Retinal pigment epithelial cell (primary cell): ENCODE measurements at regions not wholly inside any gene's neighbourhood (a gene's known extent, or its start where the extent isn't known, plus 50 kb on each side); places are given as distances from the start of the nearest gene placed in this dataset.

Experiments used
- DNase-seq: peaks from one replicate; pipeline ENCODE4 v3.0.0-alpha.2; 2010; ENCODE audit warnings: low read depth
- H3K4me3 ChIP-seq: 2 replicates; pipeline ENCODE4 v1.5.1; 2011; ENCODE audit warnings: mild to moderate bottlenecking, low read length, control low read depth, moderate library complexity
- TF ChIP-seq, protein P1 (sequence below): conservative IDR thresholded peaks from 2 replicates; pipeline ENCODE4 v1.5.1; 2011; ENCODE audit warnings: low read depth, low read length, control low read depth, inconsistent platforms

DNA sequence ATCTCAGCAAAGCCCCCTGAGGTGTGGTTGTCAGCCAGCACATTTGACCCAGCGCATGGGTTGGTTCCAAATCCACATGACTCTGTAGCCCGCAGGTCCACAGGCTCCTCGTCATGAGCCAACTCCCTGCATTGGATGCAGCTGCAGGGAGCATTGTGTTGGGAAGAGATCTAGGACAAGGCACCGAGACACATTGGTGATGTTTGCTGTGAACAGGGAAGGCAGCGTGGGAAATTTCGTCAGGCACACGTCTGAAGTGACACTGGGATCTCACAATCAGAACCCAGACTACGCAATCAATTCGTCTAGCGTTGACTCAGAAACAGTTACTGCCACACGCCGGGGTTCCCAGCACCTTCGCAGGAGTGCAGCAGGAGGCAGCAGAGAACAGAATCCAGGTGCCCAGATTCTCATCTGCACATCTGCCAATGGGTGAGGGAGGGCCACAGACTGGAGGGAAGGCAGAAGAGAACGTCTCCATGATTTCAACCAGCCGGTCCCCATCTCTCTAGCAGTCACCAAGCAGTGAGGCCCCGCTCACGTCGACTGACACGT is 177.0 kb downstream of the TTLL2 start:
- no peak for DNase-seq
- H3K4me3 ChIP-seq: no peak overlapping the region
- TF ChIP-seq, protein P1, sequence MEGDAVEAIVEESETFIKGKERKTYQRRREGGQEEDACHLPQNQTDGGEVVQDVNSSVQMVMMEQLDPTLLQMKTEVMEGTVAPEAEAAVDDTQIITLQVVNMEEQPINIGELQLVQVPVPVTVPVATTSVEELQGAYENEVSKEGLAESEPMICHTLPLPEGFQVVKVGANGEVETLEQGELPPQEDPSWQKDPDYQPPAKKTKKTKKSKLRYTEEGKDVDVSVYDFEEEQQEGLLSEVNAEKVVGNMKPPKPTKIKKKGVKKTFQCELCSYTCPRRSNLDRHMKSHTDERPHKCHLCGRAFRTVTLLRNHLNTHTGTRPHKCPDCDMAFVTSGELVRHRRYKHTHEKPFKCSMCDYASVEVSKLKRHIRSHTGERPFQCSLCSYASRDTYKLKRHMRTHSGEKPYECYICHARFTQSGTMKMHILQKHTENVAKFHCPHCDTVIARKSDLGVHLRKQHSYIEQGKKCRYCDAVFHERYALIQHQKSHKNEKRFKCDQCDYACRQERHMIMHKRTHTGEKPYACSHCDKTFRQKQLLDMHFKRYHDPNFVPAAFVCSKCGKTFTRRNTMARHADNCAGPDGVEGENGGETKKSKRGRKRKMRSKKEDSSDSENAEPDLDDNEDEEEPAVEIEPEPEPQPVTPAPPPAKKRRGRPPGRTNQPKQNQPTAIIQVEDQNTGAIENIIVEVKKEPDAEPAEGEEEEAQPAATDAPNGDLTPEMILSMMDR: no peak

DNA sequence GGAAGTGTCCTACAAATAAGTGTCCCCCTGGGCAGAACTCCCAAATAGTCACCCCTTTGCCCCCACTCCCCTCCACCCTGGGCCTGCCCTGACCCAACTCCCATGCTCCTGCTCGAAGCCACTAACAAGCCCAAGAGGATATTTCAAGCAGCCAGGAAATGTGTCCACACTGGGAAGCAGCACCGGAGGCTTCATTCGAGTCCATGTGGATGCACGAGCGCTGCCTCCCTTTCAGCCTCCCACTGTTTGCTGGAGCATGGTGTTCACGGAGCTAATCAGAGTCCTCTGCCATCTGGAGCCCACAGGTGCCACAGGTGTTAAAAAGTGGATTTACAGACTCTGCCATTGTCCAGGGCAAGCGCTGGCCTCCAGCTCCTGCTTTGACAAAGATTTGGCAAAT is 177.6 kb downstream of the TTLL2 start:
- DNase-seq: no peak
- TF ChIP-seq, protein P1: no peak
- no peak overlapping the region for H3K4me3 ChIP-seq

DNA sequence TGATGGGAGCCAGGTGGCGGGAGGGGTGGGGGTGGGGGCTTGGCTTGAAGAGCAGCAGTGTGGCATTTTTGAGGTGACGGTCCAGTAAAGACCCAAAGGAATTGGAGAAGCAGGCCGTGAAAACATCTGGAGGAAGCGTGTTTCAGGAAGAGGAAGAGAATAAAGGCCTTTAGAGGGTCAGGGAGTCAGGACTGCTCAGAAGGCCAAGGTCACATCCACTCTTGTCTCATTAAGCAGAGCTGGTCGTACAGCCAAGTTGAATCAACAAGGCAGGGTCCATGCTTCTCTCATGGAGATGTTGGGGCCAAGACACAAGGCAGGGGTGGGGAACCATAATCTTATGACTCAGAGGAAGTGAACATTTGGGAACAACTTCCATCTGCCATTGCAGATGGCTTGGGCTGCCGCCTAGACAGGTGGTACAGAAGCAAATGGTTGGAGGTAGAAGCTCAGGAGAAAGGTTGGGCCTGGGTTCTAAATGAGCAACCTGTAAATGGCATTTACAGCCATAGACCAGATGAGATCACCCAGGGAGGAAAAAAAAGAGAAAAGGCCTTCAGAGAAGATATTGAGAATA is 179.6 kb downstream of the TTLL2 start:
- H3K4me3 ChIP-seq: no peak overlapping the region
- DNase-seq: no peak
- TF ChIP-seq, protein P1: no peak

DNA sequence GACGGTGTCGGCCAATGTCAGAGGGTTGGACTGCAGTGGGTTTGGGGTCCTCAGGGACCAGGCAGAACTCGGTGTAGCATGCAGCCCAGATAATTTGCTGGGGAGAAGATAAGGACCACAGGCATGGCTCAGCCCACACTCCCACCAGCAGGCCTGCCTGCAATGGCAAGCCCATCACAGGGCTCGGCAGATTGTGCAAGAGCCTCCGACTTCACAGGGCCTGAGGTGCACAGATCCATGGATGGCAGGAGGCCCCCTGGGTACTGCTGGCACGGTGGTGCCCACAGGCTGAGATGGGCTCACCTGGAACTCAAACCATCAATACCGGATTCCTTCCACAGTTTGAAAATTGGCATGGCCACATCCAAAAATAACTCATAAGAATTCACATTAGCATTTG is 180.3 kb downstream of the TTLL2 start:
- TF ChIP-seq, protein P1: no peak
- DNase-seq: no peak
- no peak overlapping the region for H3K4me3 ChIP-seq

DNA sequence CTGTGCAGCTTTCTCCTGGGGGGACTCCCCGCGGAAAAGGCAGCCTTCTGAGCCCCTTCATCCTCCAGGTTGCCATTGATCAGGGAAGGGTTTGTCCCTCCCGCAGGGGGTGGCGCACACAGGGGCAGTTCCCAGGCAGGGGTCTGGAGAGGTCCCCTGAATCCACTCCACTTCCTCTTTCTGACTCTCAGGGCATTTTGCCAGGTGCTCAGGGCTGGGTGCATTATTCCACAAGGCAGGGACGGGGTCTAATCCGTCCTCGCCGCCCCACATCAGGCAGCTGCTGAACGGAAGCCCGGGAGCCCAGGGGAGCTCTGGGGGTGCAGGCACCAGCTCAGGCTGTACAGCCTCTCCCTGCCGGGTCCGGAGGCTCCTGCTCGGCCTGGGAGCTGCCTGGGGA is 180.9 kb downstream of the TTLL2 start:
- H3K4me3 ChIP-seq: no peak overlapping the region
- DNase-seq: no peak
- TF ChIP-seq, protein P1: no peak

DNA sequence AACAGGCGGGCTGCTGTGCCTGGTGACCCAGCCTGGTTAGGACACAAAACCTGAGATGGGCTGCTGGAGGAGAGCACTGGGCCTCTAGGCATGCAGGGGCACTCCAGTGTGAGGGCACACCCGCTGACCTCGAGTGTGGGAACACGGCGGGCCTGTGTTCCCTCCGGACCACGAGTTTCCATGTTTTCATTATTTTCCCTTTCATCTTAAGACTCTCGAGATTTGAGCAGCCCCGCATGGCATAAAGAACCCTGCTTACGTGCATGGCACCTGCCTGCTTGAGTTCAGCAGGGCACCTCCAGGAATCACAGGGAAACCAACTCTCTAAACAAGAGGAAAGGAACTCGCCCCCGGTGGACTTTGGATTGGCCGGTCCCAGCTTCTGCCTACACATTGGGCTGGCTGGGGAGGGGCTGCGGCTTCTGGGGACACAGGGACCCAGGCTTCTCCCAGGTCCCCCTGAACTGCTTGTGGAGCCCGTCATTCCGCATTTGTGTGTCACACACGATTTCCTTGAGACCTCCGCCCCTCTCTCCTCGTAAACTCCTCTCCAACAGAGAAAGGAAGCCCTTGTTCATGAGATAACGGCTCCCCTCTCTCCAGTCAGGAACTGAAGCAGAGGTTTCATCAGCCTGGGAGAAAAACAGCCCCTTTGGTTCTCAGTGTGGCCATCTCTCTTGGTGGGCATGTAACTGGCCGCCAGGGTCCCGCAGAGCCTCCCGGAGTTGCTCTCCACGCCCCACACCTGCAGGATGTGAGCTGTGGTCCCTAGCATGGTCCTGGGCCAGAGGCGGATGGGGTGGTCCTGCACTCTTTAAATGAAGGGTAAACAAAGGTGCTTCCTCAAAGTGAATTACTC is 181.8 kb downstream of the TTLL2 start:
- no peak for DNase-seq
- no peak overlapping the region for H3K4me3 ChIP-seq
- TF ChIP-seq, protein P1: no peak
